Body of pancreas (tissue), 4 donors: ENCODE measurements at regions not wholly inside any gene's neighbourhood (a gene's known extent, or its start where the extent isn't known, plus 50 kb on each side); places are given as distances from the start of the nearest gene placed in this dataset.

Source experiments
- ATAC-seq: fragments of 150-250 bp; one replicate; pipeline ENCODE4 v1.9.1; 2016
- DNase-seq, 4 donors: peaks; one replicate each; pipeline ENCODE4 v3.0.0-alpha.2; 2019
- H3K27ac ChIP-seq, 4 donors: fragments of 200-600 bp; sonication (generic); 1 replicate in 3 of 4; 2 replicates in 1 of 4; pipeline versions ENCODE4 v1.5.1 to v1.6.1; 2016 to 2019; ENCODE audit warnings: mild to moderate bottlenecking in 1 of 4, mixed read lengths in 1 of 4, moderate library complexity in 1 of 4
- H3K27me3 ChIP-seq, 2 donors: fragments of 200-600 bp; sonication (generic); one replicate each; pipeline ENCODE4 v1.6.0; 2016; ENCODE audit warnings: mild to moderate bottlenecking in 1 of 2
- H3K36me3 ChIP-seq, 2 donors: fragments of 200-600 bp; sonication (generic); replicated peaks in 1 of 2; 2 replicates each; pipeline ENCODE4 v1.5.1; 2016; ENCODE audit warnings: low read depth in 2 of 2; ENCODE audit not compliant: insufficient read depth in 1 of 2
- H3K4me1 ChIP-seq: fragments of 200-600 bp; sonication (generic); one replicate; pipeline ENCODE4 v1.6.0; 2016
- H3K4me3 ChIP-seq, 2 donors: fragments of 200-600 bp; sonication (generic); 1 replicate in 1 of 2; 2 replicates in 1 of 2; pipeline ENCODE4 v1.5.1; 2016 to 2019
- H3K9me3 ChIP-seq, 3 donors: fragments of 200-600 bp; sonication (generic); 1 replicate in 2 of 3; 2 replicates in 1 of 3; pipeline ENCODE4 v1.5.1; 2016
- CTCF ChIP-seq, 7 experiments: fragments of 450-650 bp in 4 of 7; fragments of 200-600 bp in 3 of 7; sonication (generic) in 3 of 7; IDR thresholded peaks; one replicate each; pipeline ENCODE4 v1.5.1; 2016 to 2019; ENCODE audit warnings: antibody characterized with exemption in 7 of 7
- POLR2A ChIP-seq, 3 donors: fragments of 450-650 bp; IDR thresholded peaks; one replicate each; pipeline ENCODE4 v1.6.1; 2016; ENCODE audit warnings: antibody characterized with exemption in 3 of 3, mild to moderate bottlenecking in 2 of 3
- WGBS, 2 donors: methylation state at CpG; one replicate each; pipeline ENCODE4 v1.1.5; 2017; 5-methylcytosine and 5-hydroxymethylcytosine counted together
- intact Hi-C: fragments of 100-400 bp; cut with DNase I; formaldehyde crosslinking; loops from one replicate; pipeline ENCODE4 v1.15.1; 2023

GRCh38 chr3:28836199-28836598 lies 444.7 kb upstream of the RBMS3 start:
- TF ChIP-seq CTCF (IDR thresholded peaks at IDR 0.05) (no peak), POLR2A (IDR thresholded peaks at IDR 0.05) (no peak)
- ATAC-seq, result no peak
- 36 to 39% methylated on average over 2 of the region's 2 CpGs for WGBS, 2 donors
- intact Hi-C loops, result no loop called here
- Histone ChIP-seq H3K27me3 (no peaks in the 10 kb centered on the region), H3K4me3 (no peak overlapping the region), H3K36me3 (no peaks in the 10 kb centered on the region), H3K9me3 (no peaks in the 10 kb centered on the region), H3K27ac (no peak overlapping the region), H3K4me1 (no peaks in the 10 kb centered on the region)
- DNase-seq, result no peak

- intact Hi-C loops, result no loop called here
- DNase-seq (no peak), ATAC-seq (no peak)
- Histone ChIP-seq H3K4me3 (no peak overlapping the region), H3K27me3 (no peaks in the 10 kb centered on the region), H3K36me3 (no peaks in the 10 kb centered on the region), H3K27ac (no peak overlapping the region), H3K9me3 (no peaks in the 10 kb centered on the region), H3K4me1 (no peaks in the 10 kb centered on the region)
- WGBS, 2 donors, result 40 to 75% methylated on average over 1 of the region's 1 CpG
- no peak for TF ChIP-seq POLR2A (IDR thresholded peaks at IDR 0.05)
- no peak for TF ChIP-seq CTCF (IDR thresholded peaks at IDR 0.05)
These were observed 439.9 kb upstream of the RBMS3 start for GRCh38 chr3:28840976-28841376.

GRCh38 chr3:28841441-28841840 lies 439.4 kb upstream of the RBMS3 start:
- TF ChIP-seq CTCF (IDR thresholded peaks at IDR 0.05) (no peak), POLR2A (IDR thresholded peaks at IDR 0.05) (no peak)
- no peaks in the 10 kb centered on the region for H3K36me3 ChIP-seq
- no peaks in the 10 kb centered on the region for H3K4me1 ChIP-seq
- intact Hi-C loops, result no loop called here
- H3K4me3 ChIP-seq, result no peak overlapping the region
- DNase-seq (no peak), ATAC-seq (no peak)
- no peaks in the 10 kb centered on the region for H3K27me3 ChIP-seq
- H3K27ac ChIP-seq, result no peak overlapping the region
- H3K9me3 ChIP-seq, result no peaks in the 10 kb centered on the region
- WGBS, 2 donors, result 53 to 83% methylated on average over 2 of the region's 2 CpGs

- no peaks in the 10 kb centered on the region for H3K27me3 ChIP-seq
- no peaks in the 10 kb centered on the region for H3K9me3 ChIP-seq
- no peaks in the 10 kb centered on the region for H3K36me3 ChIP-seq
- WGBS, 2 donors, result 75 to 80% methylated on average over 12 of the region's 12 CpGs
- DNase-seq (no peak), ATAC-seq (no peak)
- H3K4me3 ChIP-seq, result no peak overlapping the region
- intact Hi-C loops, result no loop called here
- no peak overlapping the region for H3K27ac ChIP-seq
- no peaks in the 10 kb centered on the region for H3K4me1 ChIP-seq
- TF ChIP-seq POLR2A (IDR thresholded peaks at IDR 0.05) (no peak), CTCF (IDR thresholded peaks at IDR 0.05) (no peak)
These were observed 436.4 kb upstream of the RBMS3 start for GRCh38 chr3:28844298-28845005.

GRCh38 chr3:28845006-28845324 lies 435.9 kb upstream of the RBMS3 start:
- Histone ChIP-seq H3K27ac (no peak overlapping the region), H3K27me3 (no peaks in the 10 kb centered on the region), H3K9me3 (no peaks in the 10 kb centered on the region), H3K4me1 (no peaks in the 10 kb centered on the region), H3K4me3 (no peak overlapping the region), H3K36me3 (no peaks in the 10 kb centered on the region)
- no peak for TF ChIP-seq CTCF (IDR thresholded peaks at IDR 0.05)
- TF ChIP-seq POLR2A (IDR thresholded peaks at IDR 0.05), result no peak
- 67 to 73% methylated on average over 4 of the region's 4 CpGs for WGBS, 2 donors
- no peak for DNase-seq
- intact Hi-C loops, result no loop called here
- ATAC-seq, result no peak
